GM18505 (cell line): ENCODE measurements at regions not wholly inside any gene's neighbourhood (a gene's known extent, or its start where the extent isn't known, plus 50 kb on each side); places are given as distances from the start of the nearest gene placed in this dataset.
A peak's percentile ranks its signal among the peaks of the same experiment; 100 is the strongest.

Source experiments
- ATAC-seq: cut with Tn5 transposase; IDR thresholded peaks from one replicate; pipeline ENCODE4 v1.9.1; 2021; ENCODE audit not compliant: unreplicated experiment
- POLR2A ChIP-seq: IDR thresholded peaks from 4 replicates; pipeline ENCODE4 v1.6.1; 2011; ENCODE audit warnings: borderline replicate concordance; ENCODE audit not compliant: insufficient read depth, insufficient read length; ENCODE audit errors: extremely low read depth

- no peak for ATAC-seq
- no peak for TF ChIP-seq POLR2A
Measured at GRCh38 chr14:71589609-71590008, 342.6 kb upstream of the RGS6 start.

GRCh38 chr14:71590131-71590530, 342.1 kb upstream of the RGS6 start:
- ATAC-seq: no peak
- TF ChIP-seq POLR2A: no peak

DNA sequence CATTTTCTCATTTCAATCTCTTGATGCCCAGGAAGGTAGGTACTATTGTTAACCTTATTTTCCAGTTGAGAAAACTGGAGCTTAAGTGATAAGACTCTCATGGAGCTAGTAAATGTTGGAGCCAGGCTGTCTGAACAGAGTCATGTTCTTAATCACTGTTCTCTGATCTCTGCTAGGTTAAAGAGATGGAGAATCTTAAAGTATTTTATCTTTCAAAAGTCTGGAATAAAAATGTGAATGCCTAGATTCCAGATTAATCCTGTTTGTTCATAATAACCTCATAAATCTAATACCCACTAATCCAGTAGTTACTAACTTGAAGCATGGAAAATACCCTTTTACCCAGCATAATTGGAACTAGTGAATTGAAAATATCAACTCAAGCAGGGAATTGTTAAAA, 341.0 kb upstream of the RGS6 start:
- no peak for TF ChIP-seq POLR2A
- ATAC-seq: no peak

DNA sequence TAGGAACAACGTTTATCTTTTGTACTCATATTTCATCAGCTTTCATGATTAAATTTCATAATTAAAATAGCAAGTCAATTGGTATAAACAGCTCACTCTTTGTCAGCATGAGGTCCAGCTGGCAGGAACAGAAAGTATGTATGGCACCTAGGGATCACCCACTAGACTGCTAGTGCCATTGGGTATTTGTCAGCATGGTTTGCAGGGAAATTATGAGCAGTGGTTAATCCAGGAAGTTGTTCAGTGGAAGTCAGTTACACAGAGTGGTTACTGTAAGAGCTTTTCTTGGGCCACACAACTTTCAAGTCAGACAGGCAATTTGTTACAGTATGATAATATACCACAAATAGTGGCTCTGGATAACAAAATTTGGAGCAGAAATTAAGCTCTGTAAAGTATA, 340.3 kb upstream of the RGS6 start:
- TF ChIP-seq POLR2A: no peak
- ATAC-seq: no peak

DNA sequence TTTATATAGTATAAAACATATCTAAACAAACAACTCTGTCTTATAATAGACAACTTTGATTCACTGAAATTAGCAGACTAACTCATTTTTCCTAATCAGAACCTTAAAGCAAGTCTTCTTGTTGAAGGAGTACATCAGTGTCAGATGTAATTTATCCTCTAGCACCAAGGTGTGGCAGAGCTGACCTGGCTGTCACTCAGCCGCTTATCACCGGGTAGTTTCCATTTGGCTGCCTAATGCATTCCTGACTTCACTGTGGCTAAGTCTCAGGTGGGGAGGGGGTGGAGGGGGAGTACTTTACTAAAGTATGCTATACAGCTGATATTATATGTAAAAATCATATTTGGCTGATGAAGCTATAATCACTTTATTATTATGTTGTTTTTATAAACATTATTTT, 339.9 kb upstream of the RGS6 start:
- ATAC-seq: no peak
- no peak for TF ChIP-seq POLR2A

DNA sequence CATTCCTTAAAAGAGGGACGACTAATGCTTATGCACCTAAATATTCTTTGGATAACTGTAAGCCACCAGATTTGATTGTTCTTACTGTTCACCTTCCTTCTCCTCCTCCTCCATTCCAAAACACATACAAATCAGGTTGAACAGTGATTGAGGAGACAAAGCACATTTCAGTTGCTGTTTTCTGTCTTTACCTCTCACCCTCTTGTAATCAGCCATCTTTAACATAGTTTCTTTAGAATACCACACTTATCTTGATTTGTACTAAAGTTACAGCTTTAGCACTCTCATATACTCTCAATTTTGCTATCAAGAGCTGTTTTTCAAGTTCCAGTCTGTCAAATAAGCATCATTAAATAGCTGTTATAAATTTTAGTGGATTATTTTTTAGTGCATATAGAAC, 338.3 kb upstream of the RGS6 start:
- no peak for TF ChIP-seq POLR2A
- no peak for ATAC-seq

DNA sequence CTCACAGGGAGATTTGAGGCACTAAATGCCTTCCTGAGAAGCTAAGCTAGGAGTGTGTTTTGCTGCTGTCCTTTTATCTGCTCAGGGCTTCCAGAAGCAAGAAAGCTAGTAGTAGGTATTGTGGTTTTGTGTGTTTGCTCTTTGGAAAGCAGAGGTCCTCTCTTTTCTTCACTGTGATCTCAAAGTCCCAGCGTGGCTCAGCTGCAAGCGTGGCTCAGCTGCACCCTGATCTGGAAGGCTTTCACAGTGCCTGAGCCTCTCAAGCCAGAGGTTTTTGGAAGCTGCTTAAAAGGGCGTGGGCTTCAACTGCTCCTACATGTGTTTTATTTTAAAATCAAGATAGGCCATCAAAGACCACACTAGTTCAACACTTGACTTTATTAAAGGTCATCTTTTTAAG, 337.4 kb upstream of the RGS6 start:
- TF ChIP-seq POLR2A: no peak
- ATAC-seq: no peak

GRCh38 chr14:71595441-71595840, 336.8 kb upstream of the RGS6 start:
- TF ChIP-seq POLR2A: no peak
- no peak for ATAC-seq

- no peak for TF ChIP-seq POLR2A
- peak; percentile 13 for ATAC-seq
Measured at GRCh38 chr14:71597287-71597920, 334.8 kb upstream of the RGS6 start.

GRCh38 chr14:71597955-71598660, 334.1 kb upstream of the RGS6 start:
- peak; percentile 80 for ATAC-seq
- TF ChIP-seq POLR2A: no peak

DNA sequence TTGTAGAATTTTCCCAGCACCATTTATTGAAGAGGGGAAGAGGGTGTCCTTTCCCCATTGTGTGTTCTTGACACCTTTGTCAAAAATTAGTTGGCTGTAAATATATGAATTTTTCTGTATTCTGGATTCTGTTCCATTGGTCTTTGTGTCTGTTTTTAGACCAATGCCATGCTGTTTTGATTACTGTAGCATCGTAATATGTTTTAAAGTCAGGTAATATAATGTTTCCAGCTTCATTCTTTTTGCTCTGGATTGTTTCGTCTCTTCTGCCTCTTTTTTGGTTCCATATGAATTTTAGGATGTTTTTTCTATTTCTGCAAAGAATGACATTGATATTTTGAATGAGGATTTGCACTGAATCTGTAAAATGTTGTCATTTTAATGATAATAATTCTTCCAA, 331.9 kb upstream of the RGS6 start:
- no peak for ATAC-seq
- no peak for TF ChIP-seq POLR2A

GRCh38 chr14:71602524-71602923, 329.7 kb upstream of the RGS6 start:
- no peak for ATAC-seq
- TF ChIP-seq POLR2A: no peak

DNA sequence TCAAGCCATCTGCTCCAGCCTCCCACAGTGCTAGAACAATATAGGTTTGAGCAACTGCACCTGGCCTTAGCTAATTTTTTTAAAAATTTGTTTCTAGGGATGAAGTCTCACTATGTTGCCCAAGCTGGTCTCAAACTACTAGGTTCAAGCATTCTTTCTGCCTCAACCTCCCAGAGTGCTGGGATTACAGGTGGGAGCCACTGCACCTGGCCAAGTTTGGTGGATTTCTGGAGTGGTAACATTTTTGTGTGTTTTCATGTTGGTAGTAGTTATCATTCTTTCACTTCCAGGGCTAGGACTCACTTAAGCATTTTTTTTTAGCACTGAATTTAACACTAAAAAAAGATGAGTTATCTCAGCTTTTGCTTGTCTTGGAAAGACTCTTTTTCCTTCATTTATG, 328.0 kb upstream of the RGS6 start:
- TF ChIP-seq POLR2A: no peak
- ATAC-seq: no peak

DNA sequence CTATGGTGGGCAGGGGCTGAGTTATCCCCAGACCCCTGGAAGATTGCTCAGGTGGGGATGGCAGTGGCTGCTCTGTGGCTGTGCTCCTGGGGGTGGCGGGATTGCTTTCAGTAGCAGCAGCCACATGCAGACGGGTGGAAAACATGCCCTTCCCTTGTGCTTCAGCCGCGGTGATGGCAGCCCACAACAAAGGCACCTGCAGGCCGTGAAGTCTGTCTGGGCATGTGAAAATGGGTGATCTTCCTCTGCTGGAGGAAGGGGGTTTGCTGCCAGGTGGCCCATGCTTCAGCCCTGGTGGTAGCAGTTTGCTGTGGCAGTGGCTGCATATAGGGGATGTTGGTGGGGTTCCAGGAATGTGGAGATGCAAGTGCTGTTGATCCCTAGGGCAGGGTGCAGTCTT, 326.2 kb upstream of the RGS6 start:
- ATAC-seq: no peak
- no peak for TF ChIP-seq POLR2A
